ENCODE measurements at regions not wholly inside any gene's neighbourhood (a gene's known extent, or its start where the extent isn't known, plus 50 kb on each side); places are given as distances from the start of the nearest gene placed in this dataset.

DNA sequence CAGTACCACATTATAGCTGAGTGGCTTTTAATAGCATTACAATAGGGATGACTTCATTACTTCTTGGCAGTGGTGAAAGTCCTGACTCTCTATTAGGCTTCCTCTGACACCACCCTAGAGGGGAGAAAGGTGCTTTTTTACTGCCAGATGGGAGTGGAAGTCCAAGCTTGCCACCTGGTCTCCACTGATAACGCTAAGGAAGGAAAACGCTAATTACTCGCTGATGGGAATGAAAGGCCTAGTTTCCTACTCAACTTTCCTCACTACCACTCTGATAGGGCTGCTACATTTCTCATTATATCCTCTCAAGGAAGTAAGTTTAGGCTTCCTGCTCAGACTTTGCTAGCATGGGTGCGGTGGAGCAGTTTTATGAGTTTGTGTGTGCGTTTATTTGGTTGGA is 62.3 kb upstream of the PAGE3 start:
- H3K27ac ChIP-seq (ENCODE audit: low read depth, low read length), result no peak overlapping the region
- no peak for DNase-seq (ENCODE audit: low read depth, low spot score)
- no peaks in the 10 kb centered on the region for H3K27me3 ChIP-seq (ENCODE audit: control insufficient read depth, insufficient read depth, low read length)
- no peaks in the 10 kb centered on the region; the same call in 1 of the 2 replicates for H3K9me3 ChIP-seq (ENCODE audit: control insufficient read depth, insufficient read depth, low read length)
- ChIA-PET CTCF (no interaction called here), POLR2A (no interaction called here)
- H3K4me3 ChIP-seq (ENCODE audit: low read depth, low read length), result no peak overlapping the region
- TF ChIP-seq, protein P1, sequence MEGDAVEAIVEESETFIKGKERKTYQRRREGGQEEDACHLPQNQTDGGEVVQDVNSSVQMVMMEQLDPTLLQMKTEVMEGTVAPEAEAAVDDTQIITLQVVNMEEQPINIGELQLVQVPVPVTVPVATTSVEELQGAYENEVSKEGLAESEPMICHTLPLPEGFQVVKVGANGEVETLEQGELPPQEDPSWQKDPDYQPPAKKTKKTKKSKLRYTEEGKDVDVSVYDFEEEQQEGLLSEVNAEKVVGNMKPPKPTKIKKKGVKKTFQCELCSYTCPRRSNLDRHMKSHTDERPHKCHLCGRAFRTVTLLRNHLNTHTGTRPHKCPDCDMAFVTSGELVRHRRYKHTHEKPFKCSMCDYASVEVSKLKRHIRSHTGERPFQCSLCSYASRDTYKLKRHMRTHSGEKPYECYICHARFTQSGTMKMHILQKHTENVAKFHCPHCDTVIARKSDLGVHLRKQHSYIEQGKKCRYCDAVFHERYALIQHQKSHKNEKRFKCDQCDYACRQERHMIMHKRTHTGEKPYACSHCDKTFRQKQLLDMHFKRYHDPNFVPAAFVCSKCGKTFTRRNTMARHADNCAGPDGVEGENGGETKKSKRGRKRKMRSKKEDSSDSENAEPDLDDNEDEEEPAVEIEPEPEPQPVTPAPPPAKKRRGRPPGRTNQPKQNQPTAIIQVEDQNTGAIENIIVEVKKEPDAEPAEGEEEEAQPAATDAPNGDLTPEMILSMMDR (IDR thresholded peaks at IDR 0.05; ENCODE audit: low read depth, low read length), result no peak

DNA sequence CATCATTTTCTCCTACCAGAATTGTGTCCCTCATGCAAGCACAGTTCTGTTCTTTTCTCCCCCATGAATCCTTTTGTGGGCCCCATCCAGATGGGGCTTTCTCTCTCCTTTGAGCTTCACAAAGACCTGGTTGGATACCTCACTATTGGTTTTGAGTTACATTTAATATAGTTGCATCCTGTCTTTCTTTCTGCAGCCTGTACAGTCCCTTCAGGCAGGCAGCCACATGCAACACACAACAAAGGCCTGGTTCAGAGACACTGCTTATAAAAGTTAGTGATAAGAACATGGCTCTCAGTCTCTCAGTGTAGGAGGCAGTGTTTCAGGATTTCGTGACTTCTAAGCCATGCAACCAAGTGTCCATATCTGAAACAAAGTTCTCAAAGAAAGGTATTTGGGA is 70.6 kb upstream of the PAGE3 start:
- ChIA-PET CTCF (no interaction called here), POLR2A (no interaction called here)
- Histone ChIP-seq H3K4me3 (ENCODE audit: low read depth, low read length) (no peak overlapping the region), H3K27me3 (ENCODE audit: control insufficient read depth, insufficient read depth, low read length) (no peaks in the 10 kb centered on the region), H3K9me3 (ENCODE audit: control insufficient read depth, insufficient read depth, low read length) (no peaks in the 10 kb centered on the region), H3K27ac (ENCODE audit: low read depth, low read length) (no peak overlapping the region)
- no peak for DNase-seq (ENCODE audit: low read depth, low spot score)
- TF ChIP-seq, protein P1 (IDR thresholded peaks at IDR 0.05; ENCODE audit: low read depth, low read length), result no peak

DNA sequence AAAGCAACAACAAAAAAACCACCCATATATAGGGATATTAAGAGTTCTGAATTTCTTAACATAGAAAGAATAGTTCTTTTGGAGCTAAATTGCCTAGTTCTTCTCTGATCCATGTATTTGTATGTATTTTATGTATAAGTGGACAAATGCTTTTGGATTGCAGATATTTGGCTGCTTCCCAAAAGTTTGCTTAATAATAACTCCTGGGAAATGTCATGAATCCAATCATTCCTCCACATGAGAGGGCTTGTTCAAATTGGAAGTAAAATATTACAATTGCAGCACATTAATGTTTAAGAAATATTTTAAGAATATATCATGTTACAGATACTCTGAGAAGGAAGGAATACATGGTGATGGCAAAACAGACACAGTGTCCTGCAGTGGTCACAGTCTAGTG is 71.5 kb upstream of the PAGE3 start:
- TF ChIP-seq, protein P1 (IDR thresholded peaks at IDR 0.05; ENCODE audit: low read depth, low read length), result no peak
- POLR2A ChIA-PET, result no interaction called here
- CTCF ChIA-PET, result no interaction called here
- Histone ChIP-seq H3K27ac (ENCODE audit: low read depth, low read length) (no peak overlapping the region), H3K9me3 (ENCODE audit: control insufficient read depth, insufficient read depth, low read length) (no peaks in the 10 kb centered on the region), H3K27me3 (ENCODE audit: control insufficient read depth, insufficient read depth, low read length) (no peaks in the 10 kb centered on the region), H3K4me3 (ENCODE audit: low read depth, low read length) (no peak overlapping the region)
- no peak for DNase-seq (ENCODE audit: low read depth, low spot score)

DNA sequence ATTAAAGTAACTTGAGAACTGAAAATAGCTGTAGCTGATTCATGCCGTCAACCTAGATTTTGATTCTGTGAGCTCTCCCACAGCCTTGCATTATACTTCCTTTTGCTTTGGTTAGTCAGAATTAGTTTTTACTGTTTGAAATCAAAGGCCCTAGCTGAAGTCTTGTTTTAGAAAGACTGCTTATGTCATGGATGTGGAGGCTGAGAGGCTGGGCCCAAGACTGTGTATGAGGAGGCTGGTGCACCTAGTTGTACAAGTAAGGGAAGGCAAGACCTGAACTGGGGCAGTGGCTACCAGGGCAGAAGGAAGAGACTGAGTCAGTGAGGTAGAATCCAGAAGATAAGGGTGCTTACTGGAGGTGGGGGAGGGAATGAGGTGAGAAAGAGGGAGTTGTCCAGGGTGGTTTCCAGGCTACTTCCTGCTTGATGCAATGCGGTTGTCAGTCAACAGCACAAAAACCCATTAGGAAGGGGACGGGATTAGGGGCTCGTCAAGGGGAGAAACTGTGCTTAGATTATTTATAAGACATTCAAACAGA is 76.2 kb upstream of the PAGE3 start:
- Histone ChIP-seq H3K27me3 (ENCODE audit: control insufficient read depth, insufficient read depth, low read length) (no peaks in the 10 kb centered on the region), H3K27ac (ENCODE audit: low read depth, low read length) (no peak overlapping the region), H3K4me3 (ENCODE audit: low read depth, low read length) (no peak overlapping the region), H3K9me3 (ENCODE audit: control insufficient read depth, insufficient read depth, low read length) (no peaks in the 10 kb centered on the region)
- TF ChIP-seq, protein P1 (IDR thresholded peaks at IDR 0.05; ENCODE audit: low read depth, low read length), result no peak
- POLR2A ChIA-PET, result no interaction called here
- CTCF ChIA-PET, result no interaction called here
- no peak for DNase-seq (ENCODE audit: low read depth, low spot score)

DNA sequence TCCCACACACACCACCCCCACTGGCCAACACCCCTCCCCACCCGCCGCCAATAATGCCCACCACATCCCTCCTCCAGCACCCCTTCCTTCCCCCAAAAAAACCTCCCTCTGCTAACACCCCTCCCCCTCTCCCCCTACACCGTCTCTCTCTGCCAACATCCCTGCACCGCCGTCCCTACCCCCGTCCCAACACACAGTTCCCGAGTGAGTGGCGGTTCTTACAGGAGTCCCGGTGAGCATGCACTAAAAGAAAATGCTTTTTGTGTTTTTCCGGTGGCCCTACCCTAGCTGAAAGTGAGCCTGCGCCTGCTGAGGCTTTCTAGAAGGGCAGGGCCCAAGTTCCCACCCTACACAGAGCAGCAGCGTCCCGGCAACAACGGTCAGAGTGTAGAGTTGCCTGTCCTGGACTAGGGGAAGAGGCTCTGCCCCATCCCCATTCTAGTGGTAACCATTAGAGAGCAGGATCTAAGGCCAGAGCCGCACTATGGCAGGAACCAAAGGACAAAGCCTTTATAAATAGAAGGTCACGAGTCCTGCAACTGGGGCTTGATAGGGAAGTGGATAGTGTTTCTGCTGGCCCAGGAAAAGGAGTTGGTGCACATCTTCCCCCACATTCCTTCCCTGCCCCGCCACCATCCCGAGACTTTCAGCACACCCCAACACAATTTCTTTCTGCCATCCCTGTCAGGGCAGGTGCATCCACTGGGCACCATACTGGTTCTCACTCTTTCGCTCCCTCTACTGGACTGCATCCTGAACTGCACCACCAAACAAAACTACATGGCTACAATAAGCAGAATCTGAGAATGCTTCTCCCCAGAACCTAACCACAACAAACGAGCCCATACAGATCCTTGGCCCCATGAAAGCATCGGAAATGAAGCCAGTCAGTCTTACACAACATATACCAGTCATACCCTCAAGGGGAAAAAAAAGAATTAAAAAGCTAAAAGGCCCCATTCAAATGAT is 78.1 kb upstream of the PAGE3 start:
- H3K9me3 ChIP-seq (ENCODE audit: control insufficient read depth, insufficient read depth, low read length), result no peaks in the 10 kb centered on the region
- H3K27me3 ChIP-seq (ENCODE audit: control insufficient read depth, insufficient read depth, low read length), result no peaks in the 10 kb centered on the region
- H3K4me3 ChIP-seq (ENCODE audit: low read depth, low read length), result no peak overlapping the region
- DNase-seq (ENCODE audit: low read depth, low spot score), result no peak
- POLR2A ChIA-PET, result no interaction called here
- TF ChIP-seq, protein P1 (IDR thresholded peaks at IDR 0.05; ENCODE audit: low read depth, low read length), result no peak
- CTCF ChIA-PET, result interaction anchor here (0.6 kb wide), 1 partner anchor 368 kb away, joined by 3 read pairs; no protein-coding TSS in a partner anchor
- H3K27ac ChIP-seq (ENCODE audit: low read depth, low read length), result no peak overlapping the region
